GM19043 (cell line): ENCODE measurements at regions not wholly inside any gene's neighbourhood (a gene's known extent, or its start where the extent isn't known, plus 50 kb on each side); places are given as distances from the start of the nearest gene placed in this dataset.

Source experiments
- ATAC-seq: cut with Tn5 transposase; IDR thresholded peaks from one replicate; pipeline ENCODE4 v1.9.1; 2021; ENCODE audit warnings: low read depth; ENCODE audit not compliant: unreplicated experiment

DNA sequence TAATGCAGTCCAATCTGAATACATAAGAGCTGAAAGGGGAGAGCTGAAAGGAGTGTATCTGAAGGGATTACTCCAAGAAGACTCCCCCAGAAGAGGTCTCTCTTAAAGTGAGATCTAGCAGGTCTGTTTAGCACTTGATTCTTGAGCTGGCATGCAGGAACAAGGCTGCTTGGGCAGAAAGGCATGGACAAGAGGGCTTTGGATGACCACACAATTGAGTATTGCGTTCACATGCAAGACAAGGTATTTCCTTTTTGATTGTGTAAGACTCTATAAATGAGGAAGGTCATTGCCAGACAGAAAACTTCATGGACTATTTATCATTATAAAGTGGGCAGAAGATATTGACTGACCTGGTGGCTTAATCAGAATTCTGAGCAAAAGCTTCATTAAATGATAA lies 145.5 kb upstream of the AFF2 start:
- ATAC-seq: no peak

DNA sequence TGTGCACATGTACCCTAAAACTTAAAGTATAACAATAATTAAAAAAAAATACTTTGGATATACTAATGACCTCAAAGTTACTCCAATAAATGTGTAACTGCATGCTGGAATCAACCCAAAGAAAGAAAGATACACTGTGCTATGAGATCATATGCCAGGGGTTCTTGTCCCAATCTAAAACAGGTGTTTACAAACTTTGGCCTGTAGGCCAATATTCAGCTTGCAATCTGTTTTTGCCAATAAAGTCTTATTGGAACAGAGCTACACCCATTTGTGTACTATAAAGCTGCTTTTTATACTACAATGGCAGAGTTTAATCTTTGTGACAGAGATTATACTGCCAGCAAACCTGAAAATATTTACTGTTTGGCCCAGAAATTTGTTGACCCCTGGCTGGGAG lies 138.8 kb upstream of the AFF2 start:
- no peak for ATAC-seq

DNA sequence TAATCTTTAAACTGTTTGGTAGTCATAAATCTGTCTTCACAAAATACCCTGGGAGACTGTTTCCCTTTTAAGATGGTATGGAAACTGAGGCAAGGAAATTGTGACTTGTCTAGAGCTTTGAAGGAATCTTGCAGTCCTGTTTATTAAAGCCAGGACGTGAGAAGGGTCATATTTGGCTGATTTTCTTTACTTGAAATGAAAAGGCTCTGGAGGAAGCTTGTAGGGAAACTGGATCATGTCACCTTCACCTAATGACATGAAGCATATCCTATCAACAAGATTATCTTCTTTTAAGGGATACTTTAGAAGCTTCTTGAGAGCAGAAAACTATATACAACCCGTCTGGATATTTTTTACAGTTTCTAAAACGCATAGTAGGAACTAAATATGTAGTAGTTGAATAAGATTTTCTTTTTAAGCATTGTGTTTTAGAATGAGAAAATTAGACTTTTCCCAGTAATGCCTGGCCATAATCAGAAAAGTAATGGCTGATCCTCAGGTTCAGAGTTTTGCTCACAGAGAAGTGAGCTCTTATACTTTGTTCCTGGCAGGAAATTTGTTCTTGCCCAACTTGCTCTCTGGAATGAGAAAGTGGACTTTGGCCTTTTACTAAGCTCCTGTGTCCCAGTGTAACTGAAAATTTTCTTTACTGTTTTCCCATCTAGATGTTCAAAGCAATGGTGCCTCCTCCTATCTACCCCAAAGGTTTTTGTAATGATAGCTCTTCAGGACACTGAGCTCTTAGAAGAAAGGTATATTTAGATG lies 136.8 kb upstream of the AFF2 start:
- no peak for ATAC-seq

DNA sequence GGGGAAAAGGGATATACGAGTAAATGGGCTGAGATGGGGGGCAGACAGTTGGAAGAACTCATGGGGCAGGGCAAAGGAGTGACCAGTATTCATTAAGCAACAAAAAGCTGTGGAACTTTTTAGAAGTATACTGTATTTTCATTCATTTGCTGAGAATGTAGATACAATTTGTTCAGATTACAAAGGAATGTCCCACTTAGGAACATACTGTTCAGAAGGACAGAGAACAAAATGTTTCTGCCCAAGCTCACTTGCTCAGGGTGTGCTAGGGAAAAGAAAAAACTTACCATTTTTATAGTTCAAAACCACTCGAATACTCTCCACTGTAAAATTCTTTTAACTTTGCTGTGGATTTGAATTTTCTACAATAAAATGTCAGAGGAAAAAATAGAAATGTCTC lies 135.2 kb upstream of the AFF2 start:
- no peak for ATAC-seq

DNA sequence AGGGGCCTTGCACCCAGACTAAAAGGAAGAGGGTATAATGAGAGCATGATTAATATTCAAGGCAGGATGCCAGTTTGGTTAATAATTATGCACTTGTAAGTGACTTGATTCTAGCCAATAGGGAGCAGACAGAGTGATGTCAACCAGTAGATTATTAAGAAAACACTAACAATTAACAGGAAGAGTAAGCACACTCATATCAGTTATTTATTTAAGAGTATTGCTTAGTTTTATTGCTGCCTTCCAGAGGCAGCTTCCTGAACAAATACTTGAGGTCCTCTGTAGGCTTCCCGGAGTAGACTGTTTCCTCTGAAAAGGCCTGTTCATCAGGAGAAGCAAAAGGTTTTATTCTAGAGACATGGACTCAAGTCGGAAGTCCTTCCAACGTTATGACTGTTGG lies 129.1 kb upstream of the AFF2 start:
- ATAC-seq: no peak

DNA sequence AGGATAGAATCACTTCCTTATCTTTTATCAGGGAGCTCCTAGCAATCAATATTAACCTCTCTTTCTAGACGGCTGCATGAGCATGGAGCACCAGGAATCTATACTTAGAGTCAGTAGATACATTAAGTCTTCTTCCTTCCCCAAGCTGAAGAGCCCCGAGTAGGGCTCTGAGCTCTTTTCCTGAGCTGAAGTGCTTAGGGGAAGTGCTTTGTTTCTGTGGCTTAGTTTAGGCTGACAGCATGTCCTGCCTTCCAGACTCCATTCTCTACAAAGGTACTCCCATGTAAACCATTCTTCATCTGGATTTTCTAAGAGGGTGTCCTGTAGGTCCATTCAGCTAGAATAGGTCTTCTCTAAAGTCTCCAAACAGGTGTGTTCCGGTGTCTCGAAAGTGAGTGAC lies 127.5 kb upstream of the AFF2 start:
- ATAC-seq: no peak

DNA sequence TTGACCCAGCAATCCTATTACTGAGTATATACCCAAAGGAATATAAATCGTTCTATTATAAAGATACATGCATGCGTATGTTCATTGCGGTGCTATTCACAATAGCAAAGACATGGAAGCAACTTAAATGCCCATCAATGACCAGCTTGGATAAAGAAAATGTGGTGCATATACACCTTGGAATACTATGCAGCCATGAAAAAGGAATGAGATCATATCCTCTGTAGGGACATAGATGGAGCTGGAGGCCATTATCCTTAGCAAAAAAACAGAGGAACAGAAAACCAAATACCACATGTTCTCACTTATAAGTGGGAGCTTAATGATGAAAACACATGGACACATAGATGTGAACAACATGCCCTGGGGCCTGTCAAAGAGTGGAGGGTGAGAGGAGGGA lies 124.1 kb upstream of the AFF2 start:
- no peak for ATAC-seq

DNA sequence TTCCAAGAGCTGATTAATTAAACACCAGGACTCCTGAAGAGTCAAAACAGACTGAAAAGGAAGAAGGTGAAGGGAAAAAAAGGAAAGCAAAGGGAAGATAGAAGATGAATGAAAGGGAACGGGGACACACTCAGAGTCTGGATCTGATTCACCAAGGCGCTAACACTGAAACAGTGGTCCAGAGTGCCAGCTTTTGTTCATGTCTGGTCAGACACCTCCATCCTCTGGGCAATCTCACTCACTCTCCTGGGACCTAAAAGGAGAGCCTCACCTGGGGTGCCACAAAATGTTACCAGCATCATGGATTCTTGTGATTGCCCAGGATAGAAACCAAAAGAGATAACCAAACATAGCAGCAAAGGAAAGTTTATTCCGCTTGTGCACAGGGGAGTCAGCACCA lies 120.3 kb upstream of the AFF2 start:
- ATAC-seq: no peak

DNA sequence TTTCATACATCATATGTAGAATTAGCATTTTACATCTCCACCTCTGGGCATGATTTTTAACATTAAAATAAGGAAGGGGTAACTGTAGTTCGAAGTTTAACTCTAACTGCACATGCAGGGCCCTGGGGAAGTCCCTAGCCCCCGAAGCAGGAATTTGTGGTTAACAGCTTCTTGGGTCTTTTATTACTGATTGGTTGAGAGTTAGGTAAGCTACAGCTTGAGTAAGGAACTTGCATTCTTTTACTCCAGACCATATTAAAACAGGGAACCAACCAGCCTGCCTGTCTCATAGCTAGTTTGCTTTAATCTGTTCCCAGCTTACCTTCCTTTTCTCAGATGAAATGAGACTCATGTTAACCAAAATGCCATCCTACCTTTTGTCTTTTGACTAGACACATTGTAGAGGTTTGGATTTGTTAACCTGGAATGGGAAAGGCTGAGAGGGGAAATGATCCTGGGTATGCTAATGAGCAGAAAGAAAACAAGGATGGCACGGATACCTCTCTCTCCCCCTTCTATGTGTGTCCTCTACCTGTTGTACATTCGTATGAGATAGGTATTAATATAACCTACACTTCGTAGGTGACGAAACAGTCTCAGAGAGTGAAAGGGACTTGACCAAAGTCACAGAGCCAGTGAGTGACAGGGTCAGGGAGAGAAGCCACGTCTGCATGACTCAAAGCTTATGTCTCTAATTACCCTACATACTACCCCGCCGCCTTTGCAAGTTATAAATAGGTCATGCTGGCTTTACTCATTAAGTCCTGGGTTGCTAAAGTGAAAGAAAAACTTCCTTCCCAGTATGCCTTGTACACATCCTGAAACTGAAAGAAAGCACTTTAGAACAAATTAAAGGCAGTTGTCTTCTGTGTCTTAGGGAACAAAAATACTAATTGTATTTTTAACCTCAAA lies 119.5 kb upstream of the AFF2 start:
- peak; percentile 91 for ATAC-seq

DNA sequence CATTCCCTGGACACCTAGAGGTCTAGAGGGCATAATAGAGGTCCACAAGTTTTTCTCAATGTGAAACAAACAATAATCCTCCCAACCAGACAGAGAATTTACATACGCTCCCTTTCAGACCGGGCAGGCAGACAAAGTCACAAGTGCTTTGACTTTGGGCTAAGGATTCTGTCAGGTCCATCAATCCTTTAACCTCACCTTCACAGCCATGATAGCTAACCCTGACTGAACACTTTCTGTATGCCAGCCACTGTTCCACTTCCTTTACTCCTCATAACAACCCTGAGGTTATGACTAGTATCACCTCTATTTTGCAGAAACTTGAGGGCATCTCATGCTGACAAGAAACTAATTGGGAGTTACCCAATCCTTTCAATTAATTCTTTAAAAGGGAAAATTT lies 118.8 kb upstream of the AFF2 start:
- peak; percentile 19 for ATAC-seq

DNA sequence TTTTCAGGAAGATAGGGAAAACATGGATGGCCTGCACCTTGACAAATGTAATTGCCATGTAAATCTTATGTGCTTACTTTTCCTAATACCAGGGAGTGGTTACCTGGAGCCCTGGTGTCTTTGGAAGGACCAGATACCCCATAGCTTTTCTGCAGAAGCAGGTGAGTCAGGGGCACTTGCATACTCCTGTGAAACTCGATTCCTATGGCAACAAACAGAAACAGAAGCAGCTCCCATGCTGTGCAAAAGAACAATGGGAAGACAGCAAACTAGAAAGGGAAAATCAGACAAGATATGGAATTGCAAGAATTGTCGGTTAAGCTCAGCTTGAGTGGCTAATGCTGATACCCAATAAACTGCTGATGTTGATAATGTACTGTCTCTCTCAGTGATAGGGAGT lies 117.4 kb upstream of the AFF2 start:
- no peak for ATAC-seq

DNA sequence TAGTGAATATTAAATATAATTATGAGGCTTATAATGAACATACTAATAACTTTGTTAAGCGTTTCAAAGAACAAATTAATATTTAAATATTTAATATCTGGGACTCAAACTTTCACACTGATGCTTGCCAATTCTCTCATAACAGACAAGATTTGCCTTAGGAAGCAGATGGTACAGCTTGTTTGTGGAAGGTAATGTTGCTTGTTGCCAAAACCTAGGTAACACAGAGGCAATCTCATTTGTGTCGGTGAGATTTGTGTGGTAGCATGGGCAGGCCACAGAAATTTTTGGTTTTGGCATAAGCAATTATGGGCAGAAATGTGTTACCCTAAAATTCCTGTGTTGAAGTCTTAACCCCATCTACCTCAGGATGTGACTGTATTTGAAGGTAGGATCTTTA lies 114.9 kb upstream of the AFF2 start:
- ATAC-seq: no peak

DNA sequence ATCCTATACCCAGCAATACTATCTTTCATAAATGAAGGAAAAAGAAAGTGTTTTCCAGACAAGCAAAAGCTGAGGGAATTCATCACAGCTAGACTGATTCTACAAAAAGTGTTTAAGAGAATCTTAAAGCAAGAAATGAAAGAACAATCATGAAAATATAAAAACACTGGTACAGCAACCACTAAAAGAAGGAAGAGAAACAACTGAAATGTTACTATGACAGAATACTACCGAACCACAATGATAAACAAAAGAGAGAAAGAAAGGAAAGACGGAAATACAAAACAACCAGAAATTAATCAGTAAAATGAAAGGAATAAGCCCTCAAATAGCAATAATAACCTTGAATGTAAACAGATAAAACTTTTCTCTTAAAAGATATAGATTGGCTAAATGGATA lies 110.8 kb upstream of the AFF2 start:
- no peak for ATAC-seq

DNA sequence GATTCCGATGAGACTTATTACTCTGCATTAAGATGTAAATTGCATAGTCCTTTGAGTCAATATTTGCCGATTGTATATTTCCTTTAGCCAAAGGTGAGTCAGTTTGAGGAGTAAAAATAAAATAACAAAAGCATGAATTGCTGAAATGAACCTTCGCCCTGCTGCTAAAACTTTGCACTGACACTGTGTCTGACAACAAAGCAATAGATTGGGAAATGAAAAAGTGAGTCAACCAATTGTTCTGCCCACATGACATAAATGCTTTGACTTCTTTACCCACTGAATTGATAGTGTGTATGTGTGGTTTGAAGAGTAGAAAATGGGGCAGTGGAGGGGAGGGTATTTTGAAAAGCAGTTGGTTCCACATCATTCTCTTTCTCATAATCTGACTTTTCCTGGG lies 88.4 kb upstream of the AFF2 start:
- no peak for ATAC-seq

DNA sequence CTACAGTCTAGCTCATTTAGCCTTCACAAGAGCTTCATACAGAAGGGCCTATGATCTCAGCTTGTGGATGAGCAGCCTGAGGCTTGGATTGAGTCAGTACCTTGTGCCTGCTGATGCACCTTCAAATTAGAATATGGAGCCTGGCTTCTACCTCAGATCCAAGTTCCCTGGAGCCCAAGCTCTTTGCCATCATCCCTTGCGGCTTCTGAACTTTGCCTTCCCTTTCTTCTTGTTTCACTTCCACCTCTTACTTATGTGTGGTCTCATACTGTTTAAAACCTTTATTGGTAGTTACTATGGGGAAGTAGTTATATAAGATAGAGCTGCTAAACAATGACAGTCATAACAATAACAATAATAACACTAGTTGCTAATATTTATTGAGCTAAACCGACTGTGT lies 84.3 kb upstream of the AFF2 start:
- no peak for ATAC-seq

DNA sequence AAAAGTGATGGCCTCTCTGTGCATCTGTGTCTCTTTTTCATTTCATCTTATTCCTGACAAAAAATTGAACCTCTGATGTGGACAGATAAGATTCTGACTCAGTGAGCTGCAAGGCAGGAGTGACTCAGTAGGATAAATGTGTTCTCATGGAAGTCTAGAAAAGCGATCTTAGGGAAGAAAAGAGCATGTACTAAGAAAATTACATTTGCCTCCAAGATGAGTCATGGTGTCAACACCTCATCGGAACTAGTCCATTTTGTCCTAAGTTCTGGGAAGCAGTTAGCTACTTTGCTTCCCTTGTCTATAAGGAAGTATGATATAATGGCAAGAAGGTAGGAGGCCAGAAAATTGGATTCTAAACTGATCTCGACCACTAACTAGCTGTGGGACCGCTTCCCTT lies 83.5 kb upstream of the AFF2 start:
- no peak for ATAC-seq

DNA sequence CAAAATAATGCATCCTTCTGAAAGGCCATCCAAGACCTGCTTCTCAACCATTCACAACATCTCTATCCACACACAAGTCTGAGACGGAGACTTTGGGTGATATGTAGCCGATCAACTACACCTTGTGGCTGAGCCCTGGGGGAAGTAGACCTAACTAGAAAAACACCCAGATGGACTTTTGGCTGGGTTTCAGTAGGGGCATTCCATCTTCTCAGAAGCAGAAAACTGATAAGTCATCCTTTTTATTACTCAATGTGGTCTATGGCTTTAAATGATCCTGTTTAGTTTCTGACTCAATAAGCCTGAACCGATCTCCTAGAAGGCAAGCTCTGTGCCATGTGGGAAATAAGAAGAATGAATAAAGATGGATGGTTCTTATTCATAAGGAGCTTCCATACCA lies 82.5 kb upstream of the AFF2 start:
- no peak for ATAC-seq

DNA sequence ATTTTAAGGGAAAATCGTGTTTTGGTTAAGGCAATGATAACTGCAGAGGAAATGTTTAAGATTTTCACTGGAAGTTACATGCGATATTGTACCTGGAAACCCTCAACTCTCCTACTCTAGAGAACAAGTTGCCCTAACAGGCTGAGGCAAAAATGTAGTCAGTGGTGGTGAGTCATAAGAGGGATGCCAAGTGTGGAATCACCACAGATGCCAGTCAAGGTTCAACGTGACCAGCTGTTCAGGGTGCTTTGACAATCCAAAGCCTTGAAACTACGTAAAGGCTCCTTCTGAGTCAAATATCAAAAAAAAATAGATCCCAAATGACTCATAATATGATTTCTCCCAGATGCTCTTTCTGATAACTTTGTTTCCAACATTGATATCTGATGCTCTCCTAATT lies 77.9 kb upstream of the AFF2 start:
- no peak for ATAC-seq

DNA sequence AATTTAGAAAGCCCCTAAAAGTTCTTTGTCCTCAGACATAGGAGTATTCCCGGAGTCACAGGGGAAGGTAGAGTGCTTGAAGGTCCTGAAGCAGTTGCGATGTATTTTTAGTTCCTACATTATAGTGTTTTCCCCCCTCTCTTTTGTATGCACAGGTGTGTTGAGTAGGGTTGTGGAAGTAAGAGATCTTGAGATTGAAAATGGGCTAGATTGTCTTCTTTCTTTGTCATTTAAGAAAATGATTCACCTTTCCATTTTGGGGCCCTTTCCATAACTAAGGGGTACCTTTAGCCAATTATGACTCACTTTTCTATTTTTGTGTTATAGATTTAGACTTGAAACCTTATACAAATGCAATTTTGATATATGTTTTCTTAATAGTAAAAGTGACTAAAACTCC lies 75.8 kb upstream of the AFF2 start:
- no peak for ATAC-seq

DNA sequence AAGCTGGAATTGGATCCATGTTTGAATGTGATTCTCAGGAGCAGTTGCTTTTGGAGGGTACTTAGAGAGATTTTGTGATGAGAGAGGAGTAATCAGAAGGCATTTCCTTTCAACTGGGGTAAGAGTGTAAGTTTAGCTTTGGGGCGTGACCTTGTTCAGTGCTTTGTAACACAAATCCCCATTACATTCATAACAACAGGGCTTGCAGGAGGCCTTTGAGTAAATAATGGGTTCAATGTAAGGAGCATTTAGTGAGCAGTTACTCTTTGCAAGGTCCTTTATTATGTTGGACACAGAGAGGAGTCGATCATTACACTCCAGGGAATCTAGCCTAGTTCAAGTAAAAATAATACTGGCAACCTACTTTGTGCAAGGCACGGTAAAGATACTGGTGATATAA lies 74.0 kb upstream of the AFF2 start:
- no peak for ATAC-seq

DNA sequence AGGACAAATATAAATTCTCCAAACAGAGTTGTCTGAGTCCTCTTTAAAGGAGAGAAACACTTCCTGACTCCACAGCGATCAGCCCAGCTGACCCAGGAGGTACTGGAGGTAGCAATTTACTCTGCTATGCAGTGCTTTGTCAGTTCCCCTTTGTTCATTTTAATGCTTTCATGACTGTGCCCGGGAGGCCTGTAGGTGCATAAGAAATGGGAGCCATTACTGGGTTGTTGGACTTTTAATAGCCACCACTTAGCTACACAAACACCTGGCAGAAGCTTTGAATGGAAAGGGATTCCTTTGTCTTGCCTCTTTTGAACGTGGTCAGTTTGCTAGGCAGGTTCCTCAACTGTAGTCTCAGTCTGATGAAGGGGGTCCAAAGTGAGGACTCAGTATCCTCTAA lies 59.0 kb upstream of the AFF2 start:
- no peak for ATAC-seq

DNA sequence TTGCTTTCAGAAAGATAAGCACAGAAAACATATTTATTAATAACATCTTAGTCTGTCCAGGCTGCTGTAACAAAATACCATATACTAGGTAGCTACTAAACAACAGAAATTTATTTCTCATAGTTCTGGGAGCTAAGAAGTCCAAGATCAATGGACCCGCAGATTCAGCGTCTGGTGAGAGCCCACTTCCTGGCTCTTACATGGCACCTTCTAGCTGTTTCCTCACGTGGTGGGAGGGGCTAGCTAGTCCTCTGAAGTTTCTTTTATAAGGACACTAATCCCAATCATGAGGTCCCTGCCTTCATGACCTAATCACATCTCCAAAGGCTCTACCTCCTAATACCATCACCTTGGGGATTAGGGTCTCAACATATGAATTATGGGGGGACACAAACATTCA lies 57.2 kb upstream of the AFF2 start:
- no peak for ATAC-seq
